ENCODE measurements at regions not wholly inside any gene's neighbourhood (a gene's known extent, or its start where the extent isn't known, plus 50 kb on each side); places are given as distances from the start of the nearest gene placed in this dataset.

GRCh38 chr12:131473261-131473660 lies 237.6 kb upstream of the SFSWAP start:
- TF ChIP-seq CTCF (IDR thresholded peaks at IDR 0.05) (no peak), POLR2A (IDR thresholded peaks at IDR 0.05) (no peak)

Measured in esophagus squamous epithelium (tissue), 4 donors.